Testis (tissue), 2 donors: ENCODE measurements at regions not wholly inside any gene's neighbourhood (a gene's known extent, or its start where the extent isn't known, plus 50 kb on each side); places are given as distances from the start of the nearest gene placed in this dataset.

Experiments
- CTCF ChIP-seq, 3 experiments: fragments of 450-650 bp in 2 of 3; fragments of 200-600 bp in 1 of 3; sonication (generic) in 1 of 3; IDR thresholded peaks; one replicate each; pipeline ENCODE4 v1.5.1; 2016 to 2019; ENCODE audit warnings: antibody characterized with exemption in 3 of 3, mild to moderate bottlenecking in 2 of 3, moderate library complexity in 1 of 3
- POLR2A ChIP-seq: fragments of 450-650 bp; IDR thresholded peaks from one replicate; pipeline ENCODE4 v1.6.1; 2017; ENCODE audit warnings: antibody characterized with exemption, mild to moderate bottlenecking, moderate library complexity

GRCh38 chr11:127506647-127507046 lies 506.1 kb upstream of the KIRREL3 start:
- TF ChIP-seq CTCF (IDR thresholded peaks at IDR 0.05): no peak
- TF ChIP-seq POLR2A: no peak
